ENCODE measurements at regions not wholly inside any gene's neighbourhood (a gene's known extent, or its start where the extent isn't known, plus 50 kb on each side); places are given as distances from the start of the nearest gene placed in this dataset.

DNA sequence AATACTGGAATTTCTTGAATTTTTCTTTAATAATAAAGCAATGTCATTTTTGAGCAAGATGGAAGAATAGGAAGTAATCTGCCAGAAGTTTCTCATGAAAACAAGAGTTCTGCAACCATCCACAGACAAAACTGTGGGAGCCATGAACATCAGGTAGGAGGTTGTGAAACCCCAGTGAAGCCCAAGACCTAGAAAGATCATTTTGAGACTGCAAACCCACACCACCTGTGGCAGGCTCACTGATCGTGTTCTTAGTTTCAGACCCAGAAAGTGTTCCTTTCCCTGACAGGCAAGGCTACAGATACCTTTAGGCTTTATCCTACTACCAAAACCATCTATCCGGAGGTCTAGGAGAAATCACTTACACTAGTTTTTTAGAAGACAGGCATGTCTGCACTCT, 2189.8 kb upstream of the PCDH20 start:
- FAIRE-seq (no peak), DNase-seq (ENCODE audit: low read depth) (no peak)
- no peak overlapping the region for H3K9ac ChIP-seq (ENCODE audit: low read length)
- no peak overlapping the region for H3K4me3 Mint-ChIP-seq (ENCODE audit: unreplicated experiment)
- H3K27ac Mint-ChIP-seq (ENCODE audit: unreplicated experiment), result no peak overlapping the region
- H3K27me3 ChIP-seq (ENCODE audit: insufficient read depth, low read length), result no peaks in the 10 kb centered on the region
- no peaks in the 10 kb centered on the region for H3K36me3 Mint-ChIP-seq (ENCODE audit: low read depth, unreplicated experiment)
- no peak overlapping the region for H2AFZ ChIP-seq (ENCODE audit: low read depth, low read length)
- no peak overlapping the region for H3K4me2 ChIP-seq (ENCODE audit: low read length)
- H3K4me1 Mint-ChIP-seq (ENCODE audit: low read depth, unreplicated experiment), result peaks cover 8% of the 10 kb centered on the region
- peaks cover 5% of the 10 kb centered on the region for H3K9me3 Mint-ChIP-seq (ENCODE audit: unreplicated experiment)
- H3K27me3 Mint-ChIP-seq (ENCODE audit: low read depth, unreplicated experiment), result no peaks in the 10 kb centered on the region
- H4K20me1 ChIP-seq (ENCODE audit: insufficient read depth, low read length), result no peaks in the 10 kb centered on the region
- no peak for TF ChIP-seq EZH2 (IDR thresholded peaks at IDR 0.05; ENCODE audit: insufficient read depth, low read length)
- no peak for TF ChIP-seq CTCF (IDR thresholded peaks at IDR 0.05; ENCODE audit: insufficient read depth, low read depth, low read length)
- no peaks in the 10 kb centered on the region for H3K36me3 ChIP-seq (ENCODE audit: insufficient read depth, low read length)
- H3K9me3 ChIP-seq (ENCODE audit: insufficient read depth, low read depth, low read length), result no peaks in the 10 kb centered on the region
- no peaks in the 10 kb centered on the region for H3K4me1 ChIP-seq (ENCODE audit: insufficient read depth, low read length)
- no peak overlapping the region for H3K27ac ChIP-seq (ENCODE audit: low read depth, low read length)
- no peak overlapping the region for H3K4me3 ChIP-seq (ENCODE audit: insufficient read depth, low read depth, low read length)
- H3K79me2 ChIP-seq (ENCODE audit: insufficient read depth, low read length), result no peaks in the 10 kb centered on the region

DNA sequence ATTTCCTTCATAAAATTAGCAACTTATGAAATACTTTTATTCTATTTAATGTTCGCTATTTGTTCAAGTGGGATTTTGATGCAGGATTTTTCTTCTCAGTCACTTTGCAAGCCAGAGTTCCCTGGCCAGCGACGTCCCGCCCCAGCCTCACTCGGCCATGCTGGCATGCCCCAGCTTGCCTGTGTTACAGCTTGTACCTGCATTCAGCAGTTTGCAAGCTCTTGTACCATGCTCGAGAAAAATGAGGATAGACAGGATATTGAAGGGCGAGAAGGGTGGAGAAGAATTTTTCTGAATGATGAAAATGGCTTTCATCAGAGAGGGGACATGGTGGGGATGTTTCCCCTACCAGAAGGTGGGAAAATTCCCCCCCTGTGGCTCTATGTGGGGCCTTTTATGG, 2180.2 kb upstream of the PCDH20 start:
- no peak overlapping the region for H2AFZ ChIP-seq (ENCODE audit: low read depth, low read length)

More for the DNA sequence above, 2180.2 kb upstream of the PCDH20 start:
- no peaks in the 10 kb centered on the region for H3K79me2 ChIP-seq (ENCODE audit: insufficient read depth, low read length)
- no peak for FAIRE-seq
- H3K36me3 Mint-ChIP-seq (ENCODE audit: low read depth, unreplicated experiment), result no peaks in the 10 kb centered on the region
- no peaks in the 10 kb centered on the region for H3K4me1 ChIP-seq (ENCODE audit: insufficient read depth, low read length)
- H3K4me3 Mint-ChIP-seq (ENCODE audit: unreplicated experiment), result no peak overlapping the region
- H3K9ac ChIP-seq (ENCODE audit: low read length), result no peak overlapping the region
- DNase-seq (ENCODE audit: low read depth), result no peak
- H4K20me1 ChIP-seq (ENCODE audit: insufficient read depth, low read length), result no peaks in the 10 kb centered on the region
- no peaks in the 10 kb centered on the region for H3K27me3 Mint-ChIP-seq (ENCODE audit: low read depth, unreplicated experiment)
- TF ChIP-seq CTCF (IDR thresholded peaks at IDR 0.05; ENCODE audit: insufficient read depth, low read depth, low read length) (no peak), EZH2 (IDR thresholded peaks at IDR 0.05; ENCODE audit: insufficient read depth, low read length) (no peak)
- no peaks in the 10 kb centered on the region for H3K36me3 ChIP-seq (ENCODE audit: insufficient read depth, low read length)
- no peak overlapping the region for H3K27ac Mint-ChIP-seq (ENCODE audit: unreplicated experiment)
- no peaks in the 10 kb centered on the region for H3K9me3 ChIP-seq (ENCODE audit: insufficient read depth, low read depth, low read length)
- H3K4me3 ChIP-seq (ENCODE audit: insufficient read depth, low read depth, low read length), result no peak overlapping the region
- no peaks in the 10 kb centered on the region for H3K27me3 ChIP-seq (ENCODE audit: insufficient read depth, low read length)
- no peaks in the 10 kb centered on the region for H3K4me1 Mint-ChIP-seq (ENCODE audit: low read depth, unreplicated experiment)
- H3K9me3 Mint-ChIP-seq (ENCODE audit: unreplicated experiment), result no peaks in the 10 kb centered on the region
- H3K27ac ChIP-seq (ENCODE audit: low read depth, low read length), result no peak overlapping the region
- no peak overlapping the region for H3K4me2 ChIP-seq (ENCODE audit: low read length)

Data from astrocyte (in vitro differentiated cells and primary cell).